ELR (cell line): ENCODE measurements at regions not wholly inside any gene's neighbourhood (a gene's known extent, or its start where the extent isn't known, plus 50 kb on each side); places are given as distances from the start of the nearest gene placed in this dataset.

Experiments
- DNase-seq: peaks from one replicate; pipeline ENCODE4 v3.0.0-alpha.2; 2015; ENCODE audit warnings: low read depth

DNA sequence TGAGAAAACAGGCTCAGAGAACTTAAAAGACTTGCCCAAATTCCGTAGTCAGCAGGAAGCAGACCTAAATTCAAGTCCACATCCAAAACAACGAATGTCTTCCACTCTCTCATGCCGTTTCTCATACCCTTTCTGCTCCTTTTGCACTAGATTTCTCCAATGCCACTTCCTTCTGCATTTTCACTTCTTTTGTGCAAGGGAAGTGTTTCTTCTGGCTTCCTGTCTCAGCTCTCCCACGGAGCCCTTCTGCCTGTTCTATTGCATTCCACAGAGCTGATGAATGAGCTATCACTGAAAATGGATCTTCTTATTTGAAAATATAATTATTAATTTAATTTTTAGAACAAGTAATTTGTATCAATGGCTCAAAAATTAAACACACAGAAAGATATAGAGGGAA is 56.1 kb upstream of the STK24 start:
- DNase-seq: peak; percentile 30

DNA sequence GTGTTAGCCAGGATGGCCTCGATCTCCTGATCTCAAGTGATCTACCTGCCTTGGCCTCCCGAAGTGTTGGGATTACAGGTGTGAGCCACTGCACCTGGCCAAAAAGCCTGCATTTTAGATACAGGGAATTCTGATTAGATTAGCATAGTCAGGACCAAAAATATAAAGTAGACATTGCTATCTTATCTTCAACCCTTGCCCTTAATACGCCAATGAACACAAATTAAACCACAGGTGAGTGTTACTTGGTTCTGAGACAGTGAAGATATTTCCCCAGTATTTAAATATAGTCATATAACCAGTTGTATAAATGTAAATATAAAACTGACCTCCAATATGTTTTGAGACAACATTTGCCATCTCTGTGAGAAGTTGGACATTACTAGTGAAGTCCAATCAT is 52.1 kb upstream of the STK24 start:
- no peak for DNase-seq
